Sigmoid colon (tissue), 6 donors: ENCODE measurements at regions not wholly inside any gene's neighbourhood (a gene's known extent, or its start where the extent isn't known, plus 50 kb on each side); places are given as distances from the start of the nearest gene placed in this dataset.

ENCODE experiments used
- DNase-seq: peaks from one replicate; pipeline ENCODE4 v3.0.0-alpha.2; 2019
- H3K27ac ChIP-seq, 4 donors: fragments of 200-600 bp; sonication (generic); one replicate each; pipeline ENCODE4 v1.5.1; 2016 to 2019; ENCODE audit warnings: mild to moderate bottlenecking in 1 of 4
- H3K27me3 ChIP-seq, 3 donors: fragments of 200-600 bp; sonication (generic); one replicate each; pipeline ENCODE4 v1.5.1; 2019; ENCODE audit warnings: mild to moderate bottlenecking in 1 of 3
- H3K36me3 ChIP-seq, 4 donors: fragments of 200-600 bp; sonication (generic); one replicate each; pipeline ENCODE4 v1.5.1; 2016 to 2019
- H3K4me1 ChIP-seq, 4 donors: fragments of 200-600 bp; sonication (generic); one replicate each; pipeline ENCODE4 v1.5.1; 2017 to 2019
- H3K4me3 ChIP-seq, 4 donors: fragments of 200-600 bp; sonication (generic); one replicate each; pipeline ENCODE4 v1.5.1; 2017 to 2019; ENCODE audit warnings: mild to moderate bottlenecking in 2 of 4, moderate library complexity in 1 of 4
- H3K9me3 ChIP-seq, 4 donors: fragments of 200-600 bp in 3 of 4; sonication (generic) in 3 of 4; one replicate each; pipeline versions ENCODE4 v1.5.1 to v1.6.1; 2013 to 2019
- CTCF ChIP-seq, 4 experiments: fragments of 450-650 bp in 3 of 4; fragments of 200-600 bp in 1 of 4; IDR thresholded peaks; one replicate each; pipeline ENCODE4 v1.5.1; 2016 to 2019; ENCODE audit warnings: antibody characterized with exemption in 4 of 4, mild to moderate bottlenecking in 3 of 4, moderate library complexity in 2 of 4
- EP300 ChIP-seq, 4 donors: sonication (generic); formaldehyde crosslinking; IDR thresholded peaks; one replicate each; pipeline ENCODE4 v1.6.1; 2017; ENCODE audit warnings: antibody characterized with exemption in 4 of 4
- POLR2A ChIP-seq, 2 donors: fragments of 450-650 bp; IDR thresholded peaks; one replicate each; pipeline ENCODE4 v1.6.1; 2016; ENCODE audit warnings: antibody characterized with exemption in 2 of 2, mild to moderate bottlenecking in 2 of 2, moderate library complexity in 2 of 2
- POLR2AphosphoS5 ChIP-seq, 4 donors: sonication (generic); formaldehyde crosslinking; IDR thresholded peaks; one replicate each; pipeline ENCODE4 v1.6.1; 2017; ENCODE audit warnings: antibody characterized with exemption in 4 of 4
- WGBS, 2 donors: extraction: QIAGEN DNeasy Blood & Tissue Kit; methylation state at CpG; one replicate each; pipeline ENCODE4 v1.1.7; 2013; 5-methylcytosine and 5-hydroxymethylcytosine counted together
- intact Hi-C: fragments of 100-400 bp; cut with DNase I; formaldehyde crosslinking; loops from one replicate; pipeline ENCODE4 v1.15.1; 2023
- donor health status: healthy with polysubstance abuse.
- donor health status: healthy.

GRCh38 chr14:87268997-87269396 lies 724.0 kb downstream of the GALC start:
- WGBS, 2 donors = 46 to 60% methylated on average over 2 of the region's 2 CpGs
- Histone ChIP-seq H3K4me1 (no peaks in the 10 kb centered on the region), H3K27ac (no peak overlapping the region), H3K36me3 (no peaks in the 10 kb centered on the region), H3K27me3 (no peaks in the 10 kb centered on the region), H3K9me3 (no peaks in the 10 kb centered on the region), H3K4me3 (no peak overlapping the region)
- TF ChIP-seq EP300 (IDR thresholded peaks at IDR 0.05) = no peak
- intact Hi-C loops = no loop called here
- no peak for DNase-seq

GRCh38 chr14:87264796-87265195 lies 728.2 kb downstream of the GALC start:
- no peak overlapping the region for H3K4me3 ChIP-seq
- no peak overlapping the region for H3K27ac ChIP-seq
- no peaks in the 10 kb centered on the region for H3K9me3 ChIP-seq
- DNase-seq = no peak
- H3K4me1 ChIP-seq = no peaks in the 10 kb centered on the region
- WGBS, 2 donors = 59 to 69% methylated on average over 3 of the region's 3 CpGs
- no peaks in the 10 kb centered on the region for H3K36me3 ChIP-seq
- no peaks in the 10 kb centered on the region for H3K27me3 ChIP-seq
- no peak for TF ChIP-seq POLR2A (IDR thresholded peaks at IDR 0.05)
- no peak for TF ChIP-seq CTCF (IDR thresholded peaks at IDR 0.05)
- intact Hi-C loops = no loop called here

GRCh38 chr14:87264272-87264785 lies 728.7 kb downstream of the GALC start:
- H3K27ac ChIP-seq = no peak overlapping the region
- no peaks in the 10 kb centered on the region for H3K27me3 ChIP-seq
- H3K4me3 ChIP-seq = no peak overlapping the region
- DNase-seq = no peak
- intact Hi-C loops = no loop called here
- H3K9me3 ChIP-seq = no peaks in the 10 kb centered on the region
- H3K4me1 ChIP-seq = no peaks in the 10 kb centered on the region
- 46 to 68% methylated on average over 2 of the region's 2 CpGs for WGBS, 2 donors
- no peaks in the 10 kb centered on the region for H3K36me3 ChIP-seq
- TF ChIP-seq EP300 (IDR thresholded peaks at IDR 0.05) = no peak
- no peak for TF ChIP-seq CTCF (IDR thresholded peaks at IDR 0.05)
- no peak for TF ChIP-seq POLR2AphosphoS5 (IDR thresholded peaks at IDR 0.05)
- no peak for TF ChIP-seq POLR2A (IDR thresholded peaks at IDR 0.05)

GRCh38 chr14:87261621-87262020 lies 731.4 kb downstream of the GALC start:
- Histone ChIP-seq H3K9me3 (no peaks in the 10 kb centered on the region), H3K4me1 (no peaks in the 10 kb centered on the region), H3K36me3 (no peaks in the 10 kb centered on the region), H3K4me3 (no peak overlapping the region), H3K27ac (no peak overlapping the region), H3K27me3 (no peaks in the 10 kb centered on the region)
- no peak for TF ChIP-seq EP300 (IDR thresholded peaks at IDR 0.05)
- DNase-seq = no peak
- intact Hi-C loops = no loop called here
- 89 to 93% methylated on average over 2 of the region's 2 CpGs for WGBS, 2 donors

- 49 to 76% methylated on average over 3 of the region's 3 CpGs for WGBS, 2 donors
These were observed 732.5 kb downstream of the GALC start for GRCh38 chr14:87260460-87260859.

More at GRCh38 chr14:87260460-87260859, 732.5 kb downstream of the GALC start:
- TF ChIP-seq CTCF (IDR thresholded peaks at IDR 0.05) (no peak), POLR2A (IDR thresholded peaks at IDR 0.05) (no peak), EP300 (IDR thresholded peaks at IDR 0.05) (no peak), POLR2AphosphoS5 (IDR thresholded peaks at IDR 0.05) (no peak)
- no peak overlapping the region for H3K4me3 ChIP-seq
- H3K27me3 ChIP-seq = no peaks in the 10 kb centered on the region
- no peaks in the 10 kb centered on the region for H3K9me3 ChIP-seq
- no peaks in the 10 kb centered on the region for H3K36me3 ChIP-seq
- intact Hi-C loops = no loop called here
- no peaks in the 10 kb centered on the region for H3K4me1 ChIP-seq
- no peak for DNase-seq
- no peak overlapping the region for H3K27ac ChIP-seq
